HUES6 (cell line): ENCODE measurements at regions not wholly inside any gene's neighbourhood (a gene's known extent, or its start where the extent isn't known, plus 50 kb on each side); places are given as distances from the start of the nearest gene placed in this dataset.
"Not testable (repeated sequence)": the region's sequence is repeated elsewhere in the genome, so short reads cannot be mapped to it uniquely, and the experiment has no call there.

Experiments
- H3K27ac ChIP-seq: 2 replicates; pipeline ENCODE4 v1.7.0; 2013; ENCODE audit warnings: low read depth, mild to moderate bottlenecking, low read length, inconsistent platforms
- H3K27me3 ChIP-seq: 2 replicates; pipeline ENCODE4 v1.6.1; 2013; ENCODE audit warnings: low read length; ENCODE audit not compliant: control insufficient read depth, insufficient read depth
- H3K36me3 ChIP-seq: 2 replicates; pipeline ENCODE4 v1.6.1; 2013; ENCODE audit warnings: low read length; ENCODE audit not compliant: control insufficient read depth, insufficient read depth
- H3K4me1 ChIP-seq: 2 replicates; pipeline ENCODE4 v1.6.1; 2013; ENCODE audit warnings: low read length; ENCODE audit not compliant: control insufficient read depth, insufficient read depth
- H3K4me3 ChIP-seq: 2 replicates; pipeline ENCODE4 v1.5.1; 2013; ENCODE audit warnings: low read depth, low read length
- H3K9ac ChIP-seq: one replicate; pipeline ENCODE4 v1.6.1; 2013; ENCODE audit warnings: mild to moderate bottlenecking, low read length
- H3K9me3 ChIP-seq: 2 replicates; pipeline ENCODE4 v1.6.1; 2013; ENCODE audit warnings: low read depth, low read length; ENCODE audit not compliant: control insufficient read depth, insufficient read depth

- peaks cover 28% of the 10 kb centered on the region for H3K9me3 ChIP-seq
- H3K4me1 ChIP-seq: no peaks in the 10 kb centered on the region
- H3K4me3 ChIP-seq: no peak overlapping the region
- no peaks in the 10 kb centered on the region for H3K36me3 ChIP-seq
- no peak overlapping the region for H3K9ac ChIP-seq
- no peaks in the 10 kb centered on the region for H3K27me3 ChIP-seq
- H3K27ac ChIP-seq: no peak overlapping the region
These were observed 1510.5 kb upstream of the LRRTM3 start for GRCh38 chr10:65415318-65415717.

DNA sequence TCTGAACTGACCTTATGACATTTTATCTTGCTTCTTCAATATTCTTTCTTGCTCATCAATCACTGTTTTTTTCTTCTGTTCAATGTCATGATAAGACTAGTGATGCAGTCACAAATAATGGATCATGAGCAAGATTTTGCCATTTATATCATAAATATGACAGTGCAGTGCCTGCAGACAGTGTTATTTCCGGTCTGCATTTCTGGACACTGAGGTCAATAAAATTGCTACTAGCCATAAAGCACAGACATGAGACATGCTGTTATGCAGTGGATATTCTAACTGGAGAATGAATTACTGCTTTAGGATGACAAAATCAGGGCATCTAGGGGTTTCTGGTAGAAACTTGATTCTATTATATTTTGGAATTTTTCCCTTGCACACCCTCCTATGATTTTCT, 1509.7 kb upstream of the LRRTM3 start:
- no peaks in the 10 kb centered on the region for H3K27me3 ChIP-seq
- H3K4me3 ChIP-seq: no peak overlapping the region
- no peak overlapping the region for H3K27ac ChIP-seq
- no peaks in the 10 kb centered on the region for H3K36me3 ChIP-seq
- peaks cover 28% of the 10 kb centered on the region for H3K9me3 ChIP-seq
- no peaks in the 10 kb centered on the region for H3K4me1 ChIP-seq
- no peak overlapping the region for H3K9ac ChIP-seq

DNA sequence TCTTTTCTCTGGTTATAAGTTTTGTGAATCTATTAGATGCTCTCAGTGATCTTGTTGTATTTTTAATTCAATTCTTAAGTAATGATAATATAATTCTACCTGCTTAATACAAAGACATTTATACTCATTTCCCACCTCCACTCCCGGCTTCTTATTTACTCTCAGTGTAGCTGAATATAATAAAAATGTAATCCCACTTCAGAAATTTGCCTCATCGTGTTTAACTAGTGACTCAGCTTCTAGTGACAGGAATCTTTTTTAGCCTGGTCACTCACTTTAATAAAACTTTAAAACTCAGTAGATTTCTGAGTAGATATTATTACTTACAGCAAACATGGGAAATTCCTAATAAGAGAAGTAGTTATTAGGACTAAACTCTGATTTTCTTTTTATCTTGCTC, 1506.2 kb upstream of the LRRTM3 start:
- H3K9ac ChIP-seq: no peak overlapping the region
- peaks cover 12% of the 10 kb centered on the region for H3K9me3 ChIP-seq
- H3K27me3 ChIP-seq: no peaks in the 10 kb centered on the region
- no peaks in the 10 kb centered on the region for H3K4me1 ChIP-seq
- H3K4me3 ChIP-seq: no peak overlapping the region
- H3K36me3 ChIP-seq: no peaks in the 10 kb centered on the region
- no peak overlapping the region for H3K27ac ChIP-seq

- no peak overlapping the region for H3K9ac ChIP-seq
- H3K9me3 ChIP-seq: peaks cover 2% of the 10 kb centered on the region; the same call in 1 of the 2 replicates
- no peaks in the 10 kb centered on the region for H3K4me1 ChIP-seq
- H3K4me3 ChIP-seq: no peak overlapping the region
- no peaks in the 10 kb centered on the region for H3K27me3 ChIP-seq
- H3K36me3 ChIP-seq: no peaks in the 10 kb centered on the region
- H3K27ac ChIP-seq: no peak overlapping the region
These were observed 1502.8 kb upstream of the LRRTM3 start for GRCh38 chr10:65423043-65423442.

DNA sequence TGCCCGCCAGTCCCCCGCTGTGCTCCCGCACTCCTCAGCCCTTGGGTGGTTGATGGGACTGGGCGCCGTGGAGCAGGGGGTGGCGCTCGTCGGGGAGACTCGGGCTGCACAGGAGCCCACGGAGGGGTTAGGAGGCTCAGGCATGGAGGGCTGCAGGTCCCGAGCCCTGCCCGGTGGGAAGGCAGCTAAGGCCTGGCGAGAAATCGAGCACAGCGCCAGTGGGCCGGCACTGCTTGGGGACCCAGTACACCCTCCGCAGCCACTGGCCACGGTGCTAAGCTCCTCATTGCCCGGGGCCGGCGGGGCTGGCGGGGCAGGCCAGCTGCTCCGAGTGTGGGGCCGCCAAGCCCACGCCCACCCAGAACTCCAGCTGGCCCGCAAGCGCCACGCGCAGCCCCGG, 1496.5 kb upstream of the LRRTM3 start:
- not testable (repeated sequence) for H3K27ac ChIP-seq, H3K9ac ChIP-seq, H3K4me1 ChIP-seq, H3K4me3 ChIP-seq, H3K9me3 ChIP-seq, H3K36me3 ChIP-seq, H3K27me3 ChIP-seq

- no peak overlapping the region for H3K27ac ChIP-seq
- H3K27me3 ChIP-seq: no peaks in the 10 kb centered on the region
- H3K9me3 ChIP-seq: no peaks in the 10 kb centered on the region
- no peaks in the 10 kb centered on the region for H3K4me1 ChIP-seq
- H3K4me3 ChIP-seq: no peak overlapping the region
- no peaks in the 10 kb centered on the region for H3K36me3 ChIP-seq
- no peak overlapping the region for H3K9ac ChIP-seq
These were observed 1494.9 kb upstream of the LRRTM3 start for GRCh38 chr10:65430979-65431378.

DNA sequence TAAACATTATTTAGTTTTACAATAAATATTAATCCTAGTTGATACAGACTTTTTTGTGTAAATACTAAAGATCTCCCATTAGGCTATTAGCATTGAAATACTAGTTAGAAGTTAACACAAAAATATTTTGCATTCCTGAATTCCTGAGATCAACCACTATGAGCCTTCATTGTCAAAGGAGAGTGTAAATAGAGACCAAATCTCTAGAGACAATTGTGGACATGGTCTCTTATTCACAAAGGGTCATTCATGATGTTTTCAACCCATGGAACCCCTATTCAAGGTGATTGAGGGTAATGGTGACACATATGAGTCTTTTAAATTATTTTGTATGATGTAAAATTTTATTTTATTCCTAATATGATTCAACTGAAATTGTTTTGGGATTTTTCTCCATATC, 1454.8 kb upstream of the LRRTM3 start:
- Histone ChIP-seq H3K4me3 (no peak overlapping the region), H3K9ac (no peak overlapping the region), H3K9me3 (no peaks in the 10 kb centered on the region), H3K27ac (no peak overlapping the region), H3K27me3 (no peaks in the 10 kb centered on the region), H3K4me1 (no peaks in the 10 kb centered on the region), H3K36me3 (no peaks in the 10 kb centered on the region)

- no peaks in the 10 kb centered on the region for H3K36me3 ChIP-seq
- H3K4me3 ChIP-seq: no peak overlapping the region
- H3K9me3 ChIP-seq: no peaks in the 10 kb centered on the region
- no peaks in the 10 kb centered on the region for H3K4me1 ChIP-seq
- no peaks in the 10 kb centered on the region for H3K27me3 ChIP-seq
- no peak overlapping the region for H3K9ac ChIP-seq
- H3K27ac ChIP-seq: no peak overlapping the region
These were observed 1443.0 kb upstream of the LRRTM3 start for GRCh38 chr10:65482848-65483247.

- Histone ChIP-seq H3K9ac (no peak overlapping the region), H3K4me3 (no peak overlapping the region), H3K4me1 (no peaks in the 10 kb centered on the region), H3K27me3 (no peaks in the 10 kb centered on the region), H3K36me3 (no peaks in the 10 kb centered on the region), H3K27ac (no peak overlapping the region), H3K9me3 (no peaks in the 10 kb centered on the region)
These were observed 1434.0 kb upstream of the LRRTM3 start for GRCh38 chr10:65491799-65492198.

GRCh38 chr10:65496541-65496940, 1429.3 kb upstream of the LRRTM3 start:
- no peak overlapping the region for H3K27ac ChIP-seq
- no peak overlapping the region for H3K4me3 ChIP-seq
- no peaks in the 10 kb centered on the region for H3K9me3 ChIP-seq
- no peaks in the 10 kb centered on the region for H3K36me3 ChIP-seq
- no peak overlapping the region for H3K9ac ChIP-seq
- no peaks in the 10 kb centered on the region for H3K4me1 ChIP-seq
- H3K27me3 ChIP-seq: no peaks in the 10 kb centered on the region

GRCh38 chr10:65497837-65498236, 1428.0 kb upstream of the LRRTM3 start:
- no peak overlapping the region for H3K27ac ChIP-seq
- no peak overlapping the region for H3K4me3 ChIP-seq
- H3K27me3 ChIP-seq: no peaks in the 10 kb centered on the region
- no peak overlapping the region for H3K9ac ChIP-seq
- H3K36me3 ChIP-seq: no peaks in the 10 kb centered on the region
- H3K9me3 ChIP-seq: no peaks in the 10 kb centered on the region
- no peaks in the 10 kb centered on the region for H3K4me1 ChIP-seq

DNA sequence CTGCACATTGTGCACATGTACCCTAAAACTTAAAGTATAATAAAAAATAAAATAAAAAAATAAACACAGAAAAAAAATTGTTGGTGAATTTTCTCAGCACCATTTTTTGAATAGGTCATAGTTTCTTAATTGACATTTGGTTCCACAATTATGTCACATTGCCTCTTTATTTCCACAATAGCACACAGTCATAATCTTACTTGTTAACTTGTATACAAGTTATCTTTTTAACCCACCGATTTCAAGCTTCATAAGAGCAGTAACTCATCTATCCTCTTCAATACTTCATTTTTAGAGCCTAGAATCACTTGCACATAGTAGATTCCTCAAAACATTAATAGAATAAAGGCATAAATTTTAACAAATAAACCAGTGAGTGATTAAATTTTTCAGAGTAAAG, 1425.1 kb upstream of the LRRTM3 start:
- Histone ChIP-seq H3K4me3 (no peak overlapping the region), H3K4me1 (no peaks in the 10 kb centered on the region), H3K27ac (no peak overlapping the region), H3K36me3 (no peaks in the 10 kb centered on the region), H3K9ac (no peak overlapping the region), H3K27me3 (no peaks in the 10 kb centered on the region), H3K9me3 (no peaks in the 10 kb centered on the region)
